ENCODE measurements at regions not wholly inside any gene's neighbourhood (a gene's known extent, or its start where the extent isn't known, plus 50 kb on each side); places are given as distances from the start of the nearest gene placed in this dataset.
A peak's percentile ranks its signal among the peaks of the same experiment; 100 is the strongest.

DNA sequence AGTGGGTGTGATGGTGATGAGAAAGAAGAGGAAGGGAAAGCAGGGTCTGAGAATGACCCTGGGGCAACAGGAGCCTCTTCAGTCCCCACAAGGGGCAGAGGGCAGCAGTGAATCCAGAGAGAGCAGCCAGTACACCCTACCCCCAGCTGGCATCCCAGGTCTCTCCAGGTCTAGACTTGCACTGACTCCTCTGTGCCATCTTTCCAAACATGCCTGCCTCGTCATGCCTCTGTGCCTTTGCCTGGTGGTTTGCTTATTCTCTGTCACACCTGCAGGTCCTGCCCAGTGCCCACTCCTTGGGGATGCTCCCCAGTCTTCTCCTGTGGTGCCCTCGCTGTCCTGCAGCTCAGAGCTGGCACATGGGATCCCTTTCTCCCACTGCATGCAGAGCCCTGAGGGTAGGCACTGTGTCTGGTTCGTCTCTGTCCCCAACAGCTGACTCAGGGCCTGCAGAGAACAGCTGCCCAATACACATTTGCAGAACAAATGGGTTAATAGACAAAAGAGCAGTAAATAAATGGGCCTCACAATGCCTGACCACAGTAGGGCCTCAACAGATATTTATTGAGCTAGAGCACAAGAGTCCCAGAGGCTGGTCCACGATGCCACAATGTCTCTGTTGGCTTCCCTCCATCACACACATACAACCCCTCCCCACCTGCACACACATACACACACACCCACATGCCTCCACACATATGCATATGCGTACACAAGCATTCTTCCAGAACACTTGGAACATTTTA is 89.8 kb downstream of the HS1BP3 start:
- DNase-seq (ENCODE audit: low read depth), result no peak
- CTCF ChIA-PET, result interaction anchor here (1.3 kb wide), 1 partner anchor 10 kb away, joined by 3 read pairs; no protein-coding TSS in a partner anchor
- POLR2A ChIA-PET, result no interaction called here

GRCh38 chr2:20561637-20562454 is 89.1 kb downstream of the HS1BP3 start:
- Histone ChIP-seq H3K36me3 (ENCODE audit: control insufficient read depth, insufficient read depth, low read length) (no peaks in the 10 kb centered on the region), H3K27me3 (ENCODE audit: control insufficient read depth, insufficient read depth, low read length) (no peaks in the 10 kb centered on the region), H3K4me3 (ENCODE audit: low read depth, low read length) (no peak overlapping the region)
- POLR2A ChIA-PET, result interaction anchor here (0.6 kb wide), 3 partner anchors 10 to 83 kb away, joined by 3 read pairs; no protein-coding TSS in a partner anchor
- TF ChIP-seq CTCF (IDR thresholded peaks at IDR 0.05; ENCODE audit: insufficient read depth, low read depth, low read length), result no peak
- CTCF ChIA-PET, result interaction anchor here (0.6 to 2.1 kb wide), 6 partner anchors 8 to 76 kb away, joined by 3 to 5 read pairs (median 3); no protein-coding TSS in a partner anchor
- peak; percentile 28 for DNase-seq (ENCODE audit: low read depth)

More for the DNA sequence above, 89.8 kb downstream of the HS1BP3 start:
- Histone ChIP-seq H3K36me3 (ENCODE audit: control insufficient read depth, insufficient read depth, low read length) (no peaks in the 10 kb centered on the region), H3K4me3 (ENCODE audit: low read depth, low read length) (no peak overlapping the region), H3K27me3 (ENCODE audit: control insufficient read depth, insufficient read depth, low read length) (no peaks in the 10 kb centered on the region)
- no peak for TF ChIP-seq CTCF (IDR thresholded peaks at IDR 0.05; ENCODE audit: insufficient read depth, low read depth, low read length)

DNA sequence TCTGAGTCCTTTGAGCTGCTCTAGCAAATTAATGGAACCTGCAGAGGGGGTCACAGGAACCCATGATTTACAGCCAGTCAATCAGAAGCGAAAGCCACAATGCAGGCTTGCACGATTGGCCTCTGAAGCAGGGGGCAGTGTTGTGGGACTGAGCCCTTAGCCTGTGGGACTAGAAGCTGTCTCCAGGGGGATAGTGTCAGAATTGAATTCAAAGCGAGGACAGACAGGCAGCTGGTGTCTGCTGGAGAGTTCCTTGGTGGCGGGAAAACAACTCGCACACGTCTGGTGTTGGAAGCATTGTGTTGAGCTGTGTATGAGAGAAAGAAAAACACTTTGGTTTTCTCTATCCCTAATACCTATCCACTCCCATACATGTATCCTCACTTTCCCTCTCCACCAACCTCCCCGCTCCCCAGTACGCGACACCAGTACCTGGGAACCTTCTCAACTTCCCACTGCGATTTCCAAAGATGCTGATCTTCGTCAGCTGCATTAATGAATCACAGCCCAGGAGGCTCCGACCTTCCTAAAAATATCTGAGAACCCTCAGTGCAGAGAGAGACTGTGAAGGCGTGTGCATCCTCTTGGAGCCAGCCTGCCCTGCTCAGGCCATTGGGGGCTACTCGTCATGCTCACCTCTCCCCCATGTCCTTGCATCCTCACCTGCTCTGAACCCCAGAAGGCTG is 88.2 kb downstream of the HS1BP3 start:
- no peaks in the 10 kb centered on the region for H3K36me3 ChIP-seq (ENCODE audit: control insufficient read depth, insufficient read depth, low read length)
- ChIA-PET CTCF (interaction anchor here (0.6 to 2.1 kb wide), 7 partner anchors 9 to 80 kb away, joined by 3 to 5 read pairs (median 3); no protein-coding TSS in a partner anchor), POLR2A (interaction anchor here (0.6 kb wide), 1 partner anchor 84 kb away, joined by 3 read pairs; no protein-coding TSS in a partner anchor)
- H3K4me3 ChIP-seq (ENCODE audit: low read depth, low read length), result no peak overlapping the region
- no peak for TF ChIP-seq CTCF (IDR thresholded peaks at IDR 0.05; ENCODE audit: insufficient read depth, low read depth, low read length)
- H3K27me3 ChIP-seq (ENCODE audit: control insufficient read depth, insufficient read depth, low read length), result no peaks in the 10 kb centered on the region
- no peak for DNase-seq (ENCODE audit: low read depth)

GRCh38 chr2:20563251-20563650 is 87.6 kb downstream of the HS1BP3 start:
- Histone ChIP-seq H3K27me3 (ENCODE audit: control insufficient read depth, insufficient read depth, low read length) (no peaks in the 10 kb centered on the region), H3K36me3 (ENCODE audit: control insufficient read depth, insufficient read depth, low read length) (no peaks in the 10 kb centered on the region), H3K4me3 (ENCODE audit: low read depth, low read length) (no peak overlapping the region)
- DNase-seq (ENCODE audit: low read depth), result no peak
- CTCF ChIA-PET, result interaction anchor here (0.9 to 2.1 kb wide), 5 partner anchors 9 to 79 kb away, joined by 3 to 5 read pairs (median 4); no protein-coding TSS in a partner anchor
- POLR2A ChIA-PET, result no interaction called here
- TF ChIP-seq CTCF (IDR thresholded peaks at IDR 0.05; ENCODE audit: insufficient read depth, low read depth, low read length), result no peak
